Mammary epithelial cell (primary cell): ENCODE measurements at regions not wholly inside any gene's neighbourhood (a gene's known extent, or its start where the extent isn't known, plus 50 kb on each side); places are given as distances from the start of the nearest gene placed in this dataset.

ENCODE experiments used
- EZH2 ChIP-seq: IDR thresholded peaks from 2 replicates; pipeline ENCODE4 v1.6.1; 2012; ENCODE audit warnings: low read length, inconsistent platforms, borderline replicate concordance
- TF ChIP-seq, protein P1 (sequence below), 2 donors: IDR thresholded peaks in 1 of 2; conservative IDR thresholded peaks in 1 of 2; 2 replicates each; pipeline ENCODE4 v1.5.1; 2011 to 2012; ENCODE audit warnings: inconsistent platforms in 2 of 2, low read length in 2 of 2, mild to moderate bottlenecking in 2 of 2, control low read depth in 1 of 2, low read depth in 1 of 2; ENCODE audit not compliant: insufficient read depth in 1 of 2; ENCODE audit errors: extremely low read depth in 1 of 2

- TF ChIP-seq, protein P1, sequence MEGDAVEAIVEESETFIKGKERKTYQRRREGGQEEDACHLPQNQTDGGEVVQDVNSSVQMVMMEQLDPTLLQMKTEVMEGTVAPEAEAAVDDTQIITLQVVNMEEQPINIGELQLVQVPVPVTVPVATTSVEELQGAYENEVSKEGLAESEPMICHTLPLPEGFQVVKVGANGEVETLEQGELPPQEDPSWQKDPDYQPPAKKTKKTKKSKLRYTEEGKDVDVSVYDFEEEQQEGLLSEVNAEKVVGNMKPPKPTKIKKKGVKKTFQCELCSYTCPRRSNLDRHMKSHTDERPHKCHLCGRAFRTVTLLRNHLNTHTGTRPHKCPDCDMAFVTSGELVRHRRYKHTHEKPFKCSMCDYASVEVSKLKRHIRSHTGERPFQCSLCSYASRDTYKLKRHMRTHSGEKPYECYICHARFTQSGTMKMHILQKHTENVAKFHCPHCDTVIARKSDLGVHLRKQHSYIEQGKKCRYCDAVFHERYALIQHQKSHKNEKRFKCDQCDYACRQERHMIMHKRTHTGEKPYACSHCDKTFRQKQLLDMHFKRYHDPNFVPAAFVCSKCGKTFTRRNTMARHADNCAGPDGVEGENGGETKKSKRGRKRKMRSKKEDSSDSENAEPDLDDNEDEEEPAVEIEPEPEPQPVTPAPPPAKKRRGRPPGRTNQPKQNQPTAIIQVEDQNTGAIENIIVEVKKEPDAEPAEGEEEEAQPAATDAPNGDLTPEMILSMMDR (conservative IDR thresholded peaks at IDR 0.05 in 1 of 2, IDR thresholded peaks at IDR 0.05 in 1 of 2; ENCODE audit: extremely low read depth in 1 of 2, insufficient read depth in 1 of 2, low read depth in 1 of 2, low read length in 2 of 2) = no peak
- no peak for TF ChIP-seq EZH2
Observed at GRCh38 chr1:219123036-219123435, 50.6 kb upstream of the LYPLAL1 start.
